GM19043 (cell line): ENCODE measurements at regions not wholly inside any gene's neighbourhood (a gene's known extent, or its start where the extent isn't known, plus 50 kb on each side); places are given as distances from the start of the nearest gene placed in this dataset.

Source experiments
- ATAC-seq: cut with Tn5 transposase; IDR thresholded peaks from one replicate; pipeline ENCODE4 v1.9.1; 2021; ENCODE audit warnings: low read depth; ENCODE audit not compliant: unreplicated experiment

GRCh38 chr14:61193476-61193875 is 87.7 kb downstream of the TMEM30B start:
- no peak for ATAC-seq

- no peak for ATAC-seq
These were observed 88.1 kb downstream of the TMEM30B start for GRCh38 chr14:61192989-61193388.

GRCh38 chr14:61191733-61192132 is 89.4 kb downstream of the TMEM30B start:
- no peak for ATAC-seq

DNA sequence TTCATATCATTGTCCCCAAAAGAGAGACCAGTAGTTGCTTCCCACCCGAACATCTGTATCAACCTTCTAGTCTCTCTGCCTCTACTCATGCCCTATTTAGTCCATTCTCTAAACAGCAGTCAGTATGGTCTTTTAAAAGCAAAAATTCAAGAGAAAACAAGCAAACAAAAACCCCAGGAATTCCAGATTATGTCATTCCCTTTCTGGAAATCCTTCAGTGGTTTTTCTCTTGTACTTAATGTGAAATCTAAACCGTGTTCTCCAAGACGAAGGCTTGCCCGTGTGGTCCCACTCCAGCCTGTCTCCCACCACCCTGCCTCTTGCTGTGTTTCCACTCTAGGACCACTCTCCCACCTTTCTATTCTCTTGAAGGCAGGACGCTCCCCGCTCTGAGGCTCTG is 90.8 kb downstream of the TMEM30B start:
- ATAC-seq: no peak

DNA sequence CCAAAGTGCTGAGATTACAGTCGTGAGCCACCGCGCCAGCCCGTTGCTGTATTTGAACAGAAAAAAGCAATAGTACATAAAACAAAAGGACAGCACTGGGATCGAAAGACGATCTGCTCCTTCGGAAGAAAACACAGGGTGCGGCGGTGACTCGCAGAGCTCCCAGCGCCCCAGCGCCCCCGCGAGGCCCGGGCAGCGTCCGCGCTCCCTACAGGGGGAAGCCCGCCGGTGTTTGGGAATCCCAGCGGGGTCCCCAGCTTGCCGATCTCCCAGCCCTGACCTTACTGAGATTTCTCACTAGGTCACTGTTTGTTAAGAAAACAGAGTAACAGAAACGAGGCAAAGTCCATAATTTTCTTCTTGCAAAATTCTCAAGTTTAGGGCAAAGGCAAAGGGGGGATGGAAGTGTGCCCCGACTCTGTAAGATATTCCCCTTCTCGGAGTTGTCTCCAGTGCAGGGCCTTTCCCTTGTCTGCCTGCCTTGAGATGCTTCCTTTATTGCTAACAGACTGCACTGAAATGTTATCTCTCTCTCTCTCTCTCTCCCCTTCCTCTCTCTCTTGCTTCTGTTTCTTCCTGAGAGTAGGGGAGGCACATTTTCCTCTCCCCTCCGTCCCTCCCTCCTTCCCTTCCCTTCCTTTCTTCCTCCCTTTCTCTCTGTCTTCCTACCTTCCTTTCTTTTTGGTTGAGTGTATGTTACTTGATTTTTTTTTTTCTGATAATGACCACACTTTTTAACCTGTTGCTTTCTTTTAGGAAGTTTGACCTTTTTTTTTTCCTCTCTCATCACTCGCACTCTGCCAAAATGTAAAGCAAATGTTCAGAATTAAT is 91.9 kb downstream of the TMEM30B start:
- ATAC-seq: no peak

DNA sequence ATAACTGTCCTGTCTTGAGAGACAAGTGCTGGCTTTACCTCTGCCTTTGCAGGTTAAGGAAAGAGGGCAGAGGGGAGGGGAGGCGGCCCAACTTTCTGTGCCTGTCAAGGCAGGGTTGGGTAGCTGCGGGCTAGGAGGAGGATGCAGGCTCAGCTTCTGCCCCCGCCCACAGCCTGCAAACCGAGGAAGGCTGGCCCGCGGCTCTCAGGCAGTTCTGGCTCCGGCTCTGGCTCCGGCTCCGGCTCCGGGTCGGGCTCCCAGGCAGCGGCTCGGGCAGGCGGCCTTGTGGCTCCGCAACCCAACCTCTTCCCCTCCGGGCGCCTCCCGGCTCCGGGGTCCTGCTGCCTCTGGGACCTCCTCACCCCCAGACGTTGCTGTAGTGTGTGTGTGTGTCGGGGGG is 92.9 kb downstream of the TMEM30B start:
- ATAC-seq: no peak

DNA sequence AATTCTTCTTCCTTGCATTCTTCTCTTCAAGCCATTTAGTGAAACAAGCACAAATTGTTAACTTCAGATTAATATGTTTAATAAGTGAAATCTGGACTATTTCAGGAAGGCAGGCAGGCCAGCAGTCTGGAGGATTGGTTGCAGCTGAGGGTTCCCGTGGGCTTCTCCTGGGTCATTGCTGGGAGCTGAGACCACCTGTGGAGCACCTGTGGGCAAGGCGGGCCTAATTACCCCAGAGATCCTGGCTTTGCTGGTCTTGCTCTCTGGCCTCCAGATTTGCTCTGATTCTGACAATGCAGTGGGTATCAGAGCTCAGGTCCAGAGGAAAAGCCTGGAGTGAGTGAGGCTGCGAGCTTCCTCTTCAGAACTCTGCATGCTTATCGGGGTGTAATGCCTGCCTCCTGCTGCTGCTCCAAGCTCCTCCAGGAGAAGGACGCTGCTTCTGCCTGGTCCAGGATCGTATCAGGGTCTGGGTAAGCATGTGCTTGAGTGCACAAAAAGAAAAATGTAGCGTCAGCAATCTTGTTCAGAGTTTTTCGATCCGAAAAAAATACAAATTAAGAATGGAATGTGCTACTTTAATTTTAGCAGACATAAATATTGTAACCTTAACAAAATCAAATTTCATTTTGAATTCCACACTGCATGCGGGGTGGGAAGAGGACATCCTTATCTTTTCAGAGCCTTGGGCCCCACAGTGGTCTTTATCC is 93.8 kb downstream of the TMEM30B start:
- ATAC-seq: no peak

- no peak for ATAC-seq
These were observed 94.6 kb downstream of the TMEM30B start for GRCh38 chr14:61186341-61187195.

DNA sequence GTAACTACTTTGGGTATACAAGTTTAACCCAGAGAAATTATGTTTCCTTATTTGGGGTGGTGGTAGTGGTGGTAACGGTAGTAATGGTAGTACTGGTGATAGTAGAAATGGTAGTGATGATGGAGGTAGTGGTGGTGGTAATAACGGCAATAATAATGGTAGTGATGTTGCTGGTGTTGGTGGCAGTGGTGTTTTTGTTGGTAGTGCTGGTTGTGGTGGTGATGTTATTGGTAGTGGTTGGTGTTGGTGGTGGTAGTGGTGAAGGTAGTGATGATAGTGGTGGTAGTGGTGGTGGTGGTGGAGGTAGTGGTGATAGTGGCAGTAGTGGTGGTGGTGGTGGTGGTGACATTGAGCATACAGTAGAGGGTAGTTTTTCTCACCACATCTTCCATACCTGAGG is 95.6 kb downstream of the TMEM30B start:
- no peak for ATAC-seq

GRCh38 chr14:61184112-61184511 is 97.0 kb downstream of the TMEM30B start:
- no peak for ATAC-seq

DNA sequence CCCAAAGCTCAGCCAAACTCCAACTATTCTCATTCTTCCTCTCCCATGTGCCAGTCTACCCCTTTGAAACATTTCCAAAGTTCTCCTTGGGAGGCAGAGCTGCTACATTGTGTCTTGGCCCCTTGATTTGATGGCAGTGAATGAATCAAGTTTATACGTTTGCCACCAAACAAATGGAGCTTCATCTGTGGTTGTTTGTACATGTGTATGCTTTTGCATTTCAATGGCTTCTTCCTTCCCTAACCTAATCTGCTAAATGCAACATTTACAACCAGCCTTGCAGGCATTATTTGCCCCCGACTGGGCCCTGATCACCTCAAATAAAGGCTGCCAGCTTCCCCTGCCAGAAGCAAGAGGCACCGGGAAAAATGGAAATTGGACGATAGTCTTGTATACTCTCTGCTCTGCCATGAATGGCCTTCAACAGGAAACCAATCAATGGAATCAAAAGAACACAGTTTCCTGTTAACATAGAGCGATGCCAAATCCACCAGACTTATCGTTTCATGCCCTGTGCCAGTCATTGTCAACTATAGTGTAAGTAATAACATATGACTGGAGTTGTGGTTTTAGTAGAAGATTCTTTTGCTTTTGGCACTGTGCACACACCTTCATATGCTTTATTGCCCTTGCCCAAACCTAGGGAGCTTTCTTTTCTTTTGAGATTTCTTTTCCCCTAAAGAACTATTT is 97.8 kb downstream of the TMEM30B start:
- ATAC-seq: no peak

GRCh38 chr14:61179796-61180398 is 101.2 kb downstream of the TMEM30B start:
- no peak for ATAC-seq

DNA sequence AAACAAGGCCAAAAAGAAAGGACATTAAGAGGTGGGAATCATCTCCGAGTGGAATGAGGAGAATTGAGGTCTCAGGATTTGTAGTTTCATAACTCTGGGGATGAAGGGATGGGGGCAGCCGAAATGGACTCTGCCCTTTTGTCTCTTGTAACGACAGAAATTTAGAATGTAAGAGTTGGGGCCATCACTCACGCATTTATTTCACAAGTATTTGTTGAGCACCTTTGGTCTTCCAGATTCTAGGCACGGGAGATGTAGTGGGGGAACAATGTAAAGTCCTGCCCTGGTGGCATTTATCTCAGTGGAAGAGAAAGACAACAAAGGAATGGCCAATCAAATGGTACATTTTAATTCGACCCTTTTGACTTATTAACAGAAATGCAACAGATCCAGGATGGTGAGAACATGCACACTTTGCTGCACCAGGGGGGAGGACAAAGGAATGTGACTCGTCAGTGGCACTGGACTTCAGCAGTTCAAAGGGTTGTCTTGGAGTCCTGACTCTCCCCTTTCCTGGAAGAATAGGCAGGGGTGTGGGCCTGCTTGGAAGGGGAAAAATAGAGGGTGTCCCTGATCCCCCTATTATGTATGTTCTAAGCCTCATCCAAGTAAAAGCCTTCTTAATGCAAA is 102.0 kb downstream of the TMEM30B start:
- ATAC-seq: no peak

DNA sequence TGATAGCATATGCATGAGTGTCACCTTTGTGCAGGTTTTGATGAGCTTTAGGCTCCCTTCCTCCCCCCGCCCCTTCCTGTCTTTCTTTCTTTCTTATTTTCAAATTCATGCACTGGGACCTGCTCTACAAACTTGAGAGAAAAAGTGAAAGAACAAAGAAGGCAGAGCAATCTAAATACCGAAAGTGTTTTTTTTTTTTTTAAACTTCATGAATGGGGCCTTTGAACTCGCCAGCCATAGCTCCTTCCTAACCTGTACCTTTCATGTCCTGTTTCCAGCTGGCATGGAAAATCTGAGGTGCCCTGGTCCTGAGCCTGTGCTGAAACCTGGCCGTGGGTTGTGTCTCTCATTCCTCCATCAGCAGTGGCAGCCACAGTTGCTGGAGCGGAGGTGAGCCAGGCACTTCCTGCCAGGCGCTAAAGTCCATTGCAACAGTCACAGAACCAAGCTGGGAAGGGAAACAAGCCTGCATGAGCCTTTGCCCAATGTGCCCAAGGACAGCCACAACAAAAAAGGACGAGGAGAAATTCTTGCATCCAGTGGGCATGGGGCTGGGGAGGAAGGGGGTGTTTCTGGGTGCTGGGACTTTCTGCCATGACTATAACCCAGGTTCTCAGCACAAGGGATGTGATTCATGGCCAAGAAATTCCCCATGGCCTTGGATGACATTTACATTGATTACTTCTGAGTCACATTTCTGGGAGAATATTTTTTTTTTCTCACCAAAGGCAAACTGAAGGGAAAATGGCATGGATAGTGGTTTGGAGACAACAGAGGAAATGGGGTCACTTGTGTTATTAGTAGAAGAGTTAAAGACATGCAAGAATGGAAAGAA is 102.7 kb downstream of the TMEM30B start:
- no peak for ATAC-seq

DNA sequence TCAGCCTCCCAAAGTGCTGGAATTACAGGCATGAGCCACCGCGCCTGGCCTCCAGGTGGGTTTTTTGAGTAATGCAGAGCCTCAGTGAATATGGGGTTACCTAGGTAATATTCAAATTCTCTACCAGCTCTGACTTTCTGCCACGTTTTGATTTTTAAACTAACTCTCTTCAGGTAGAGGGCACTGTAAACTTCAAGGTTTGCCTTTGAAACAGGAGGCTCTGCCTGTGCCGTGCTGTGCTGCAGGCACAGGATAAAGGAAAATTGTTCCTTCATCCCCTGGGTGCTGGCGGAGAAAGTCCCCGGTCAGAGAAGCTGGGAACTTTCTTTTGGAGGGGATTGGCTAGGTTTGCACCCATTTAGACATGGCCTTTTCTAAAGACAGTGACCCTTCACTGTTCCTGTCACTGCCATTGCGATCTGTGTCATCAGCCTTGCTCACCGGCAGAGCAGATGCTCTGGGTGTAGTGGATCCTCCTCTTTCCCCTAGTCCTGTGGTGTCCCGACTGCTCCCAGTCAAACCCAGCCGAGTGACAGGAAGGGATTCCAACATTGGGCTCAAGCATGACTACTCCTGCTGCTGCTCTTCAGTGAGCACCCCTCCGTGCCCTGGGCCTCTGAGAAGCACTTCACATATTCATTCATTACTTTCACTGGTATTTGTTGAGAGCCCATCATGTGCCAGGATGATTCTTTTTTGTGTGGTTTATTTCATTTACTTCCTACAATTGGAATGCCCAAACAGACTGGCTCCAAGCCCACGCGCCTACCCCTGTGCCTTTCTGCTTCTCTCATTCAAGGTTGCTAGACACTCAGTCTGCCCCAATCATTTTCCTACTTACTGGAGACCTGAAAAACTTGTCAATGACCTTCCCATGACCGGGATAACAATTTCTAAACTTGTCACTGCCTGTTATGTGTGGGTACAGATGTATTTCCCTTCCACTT is 103.6 kb downstream of the TMEM30B start:
- no peak for ATAC-seq

GRCh38 chr14:61176686-61177085 is 104.5 kb downstream of the TMEM30B start:
- ATAC-seq: no peak

- ATAC-seq: no peak
These were observed 106.2 kb downstream of the TMEM30B start for GRCh38 chr14:61174987-61175386.

DNA sequence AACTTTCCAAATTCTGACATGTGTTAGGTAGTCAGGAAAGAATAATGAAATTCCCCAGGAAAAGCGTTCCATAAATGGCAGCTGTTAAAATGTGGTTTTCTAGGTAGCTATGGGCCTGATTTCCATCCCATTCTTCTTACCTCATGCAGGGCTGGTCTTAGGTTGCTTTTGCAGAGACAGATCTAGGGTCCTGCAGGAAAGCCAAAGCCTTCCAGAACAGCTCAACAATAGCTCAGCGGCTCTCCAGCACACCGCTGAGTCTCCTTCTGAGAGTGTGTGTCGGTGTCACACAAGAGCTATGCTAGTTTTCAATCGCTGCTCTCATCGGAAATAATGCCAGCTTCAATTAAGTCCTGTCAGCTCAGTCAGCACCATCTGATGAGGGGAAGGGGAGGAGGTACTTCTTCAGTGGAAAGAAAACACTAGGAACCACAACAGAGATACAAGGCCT is 106.7 kb downstream of the TMEM30B start:
- no peak for ATAC-seq
